ENCODE measurements at regions not wholly inside any gene's neighbourhood (a gene's known extent, or its start where the extent isn't known, plus 50 kb on each side); places are given as distances from the start of the nearest gene placed in this dataset.

- 91% methylated on average over 5 of the region's 5 CpGs for WGBS (ENCODE audit: missing lambda C conversion rate)
- Histone ChIP-seq H3K4me1 (no peaks in the 10 kb centered on the region), H3K4me3 (no peak overlapping the region), H3K27ac (no peak overlapping the region), H3K4me2 (no peak overlapping the region), H3K9me3 (no peaks in the 10 kb centered on the region)
- ChIA-PET CTCF (interaction anchor here (2.5 kb wide), 1 partner anchor 9 kb away, joined by 9 read pairs; no protein-coding TSS in a partner anchor), POLR2A (interaction anchor here (2.5 kb wide), 1 partner anchor 21 kb away, joined by 28 read pairs; a partner anchor contains a TSS)
- no peak for ATAC-seq
- DNase-seq (ENCODE audit: low read depth in 1 of 2, low spot score in 1 of 2) = no peak
- no peak for FAIRE-seq
- TF ChIP-seq RFX5 (IDR thresholded peaks at IDR 0.05) (no peak), MAX (IDR thresholded peaks at IDR 0.05) (no peak), MAFK (IDR thresholded peaks at IDR 0.05; ENCODE audit: partially characterized antibody) (no peak), NPAS2 (CRISPR knock-in tag; IDR thresholded peaks at IDR 0.05; ENCODE audit: borderline replicate concordance) (no peak), ZFP36 (IDR thresholded peaks at IDR 0.05; ENCODE audit: borderline replicate concordance, partially characterized antibody) (no peak), FOXS1 (CRISPR knock-in tag; IDR thresholded peaks at IDR 0.05) (no peak), HES2 (IDR thresholded peaks at IDR 0.05) (no peak), EHMT2 (IDR thresholded peaks at IDR 0.05; ENCODE audit: low read depth) (no peak), MAZ (IDR thresholded peaks at IDR 0.05; ENCODE audit: borderline replicate concordance, low read depth, low read length) (no peak), FOSL2 (IDR thresholded peaks at IDR 0.05) (no peak), FOSL2 (CRISPR knock-in tag; IDR thresholded peaks at IDR 0.05) (no peak), BHLHE40 (IDR thresholded peaks at IDR 0.05; ENCODE audit: low read depth, low read length) (no peak), HMGXB4 (CRISPR knock-in tag; IDR thresholded peaks at IDR 0.05; ENCODE audit: borderline replicate concordance) (no peak), KDM1A (IDR thresholded peaks at IDR 0.05; ENCODE audit: low read depth) (no peak), PBX3 (IDR thresholded peaks at IDR 0.05) (no peak), FOSB (CRISPR knock-in tag; IDR thresholded peaks at IDR 0.05) (no peak), RARB (CRISPR knock-in tag; IDR thresholded peaks at IDR 0.05) (no peak), TFCP2L1 (CRISPR knock-in tag; IDR thresholded peaks at IDR 0.05) (no peak), ATOH8 (CRISPR knock-in tag; IDR thresholded peaks at IDR 0.05; ENCODE audit: low read depth) (no peak)
Measured at GRCh38 chr6:26252077-26252472, 112.9 kb upstream of the BTN3A2 start.

- FAIRE-seq = no peak
- Histone ChIP-seq H3K27ac (no peak overlapping the region), H3K4me3 (no peak overlapping the region), H3K9me3 (no peaks in the 10 kb centered on the region), H3K4me1 (no peaks in the 10 kb centered on the region), H3K4me2 (no peak overlapping the region)
- TF ChIP-seq FOSB (CRISPR knock-in tag; IDR thresholded peaks at IDR 0.05) (no peak), MYC (IDR thresholded peaks at IDR 0.05; ENCODE audit: borderline replicate concordance, low read length) (no peak), ZC3H11A (IDR thresholded peaks at IDR 0.05) (no peak), E2F6 (IDR thresholded peaks at IDR 0.05; ENCODE audit: borderline replicate concordance, low read depth) (no peak), CBX8 (IDR thresholded peaks at IDR 0.05) (no peak), HMGXB4 (CRISPR knock-in tag; IDR thresholded peaks at IDR 0.05; ENCODE audit: borderline replicate concordance) (no peak), ZNF302 (CRISPR knock-in tag; IDR thresholded peaks at IDR 0.05) (no peak), CTCF (IDR thresholded peaks at IDR 0.05) (no peak), BHLHE40 (IDR thresholded peaks at IDR 0.05; ENCODE audit: low read depth, low read length) (no peak)
- CTCF ChIA-PET = no interaction called here
- ATAC-seq = no peak
- POLR2A ChIA-PET = no interaction called here
- 80% methylated on average over 4 of the region's 4 CpGs for WGBS (ENCODE audit: missing lambda C conversion rate)
- no peak for DNase-seq (ENCODE audit: low read depth in 1 of 2, low spot score in 1 of 2)
Measured at GRCh38 chr6:26254724-26255123, 110.3 kb upstream of the BTN3A2 start.

Measured in A549 (cell line).